ENCODE measurements at regions not wholly inside any gene's neighbourhood (a gene's known extent, or its start where the extent isn't known, plus 50 kb on each side); places are given as distances from the start of the nearest gene placed in this dataset.
A peak's percentile ranks its signal among the peaks of the same experiment; 100 is the strongest.

DNA sequence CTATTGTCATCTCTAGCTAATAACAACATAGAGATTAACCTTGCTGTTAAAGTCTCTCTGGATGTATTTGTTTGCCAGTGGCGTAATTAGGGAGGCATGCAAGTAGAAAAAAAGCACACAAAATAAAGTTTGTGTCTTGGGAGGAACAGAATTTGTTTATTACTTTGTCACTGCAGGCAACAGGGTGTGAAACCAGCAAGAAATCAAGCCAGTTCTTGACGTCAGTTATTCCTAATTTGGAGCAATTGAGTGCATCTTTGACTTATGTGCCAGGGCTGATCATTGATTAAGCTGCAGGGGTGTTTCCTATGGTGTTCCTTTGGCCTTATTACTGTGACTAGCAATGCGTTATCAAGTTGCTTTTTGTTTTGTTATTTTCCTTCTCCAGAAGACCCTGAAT, 751.0 kb downstream of the KCNA4 start:
- peaks cover 0 to 2% of the 10 kb centered on the region in 2 donors for H3K9me3 ChIP-seq
- ATAC-seq: no peak
- TF ChIP-seq, protein P1, sequence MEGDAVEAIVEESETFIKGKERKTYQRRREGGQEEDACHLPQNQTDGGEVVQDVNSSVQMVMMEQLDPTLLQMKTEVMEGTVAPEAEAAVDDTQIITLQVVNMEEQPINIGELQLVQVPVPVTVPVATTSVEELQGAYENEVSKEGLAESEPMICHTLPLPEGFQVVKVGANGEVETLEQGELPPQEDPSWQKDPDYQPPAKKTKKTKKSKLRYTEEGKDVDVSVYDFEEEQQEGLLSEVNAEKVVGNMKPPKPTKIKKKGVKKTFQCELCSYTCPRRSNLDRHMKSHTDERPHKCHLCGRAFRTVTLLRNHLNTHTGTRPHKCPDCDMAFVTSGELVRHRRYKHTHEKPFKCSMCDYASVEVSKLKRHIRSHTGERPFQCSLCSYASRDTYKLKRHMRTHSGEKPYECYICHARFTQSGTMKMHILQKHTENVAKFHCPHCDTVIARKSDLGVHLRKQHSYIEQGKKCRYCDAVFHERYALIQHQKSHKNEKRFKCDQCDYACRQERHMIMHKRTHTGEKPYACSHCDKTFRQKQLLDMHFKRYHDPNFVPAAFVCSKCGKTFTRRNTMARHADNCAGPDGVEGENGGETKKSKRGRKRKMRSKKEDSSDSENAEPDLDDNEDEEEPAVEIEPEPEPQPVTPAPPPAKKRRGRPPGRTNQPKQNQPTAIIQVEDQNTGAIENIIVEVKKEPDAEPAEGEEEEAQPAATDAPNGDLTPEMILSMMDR (IDR thresholded peaks at IDR 0.05): no peak
- H3K36me3 ChIP-seq: no peaks in the 10 kb centered on the region
- no peaks in the 10 kb centered on the region for H3K27me3 ChIP-seq
- no peak for DNase-seq
- no peak overlapping the region for H3K27ac ChIP-seq
- H3K4me1 ChIP-seq: no peaks in the 10 kb centered on the region
- no peak overlapping the region for H3K4me3 ChIP-seq
- intact Hi-C loops (cut with DNase I): no loop called here

DNA sequence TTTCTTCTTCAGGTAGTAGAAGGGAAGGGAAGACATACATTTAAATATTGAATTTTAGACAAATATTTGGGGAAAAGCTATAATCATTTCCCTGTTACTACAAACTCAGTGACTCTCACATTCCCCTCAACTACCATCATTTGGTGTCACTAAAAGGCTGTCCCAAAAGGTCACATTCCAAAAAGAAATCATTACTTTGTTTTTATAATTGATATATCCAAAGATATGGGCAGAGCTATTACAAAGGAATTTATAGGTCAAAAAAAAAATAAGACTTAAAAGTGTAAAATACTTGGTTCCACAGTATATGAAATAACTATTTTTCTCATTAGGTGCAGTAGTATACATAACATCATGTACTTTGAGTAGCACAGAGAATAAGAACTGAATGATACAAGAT, 751.4 kb downstream of the KCNA4 start:
- H3K27ac ChIP-seq: no peak overlapping the region
- H3K4me1 ChIP-seq: no peaks in the 10 kb centered on the region
- H3K36me3 ChIP-seq: no peaks in the 10 kb centered on the region
- TF ChIP-seq, protein P1 (IDR thresholded peaks at IDR 0.05): no peak
- DNase-seq (no peak), ATAC-seq (no peak)
- H3K4me3 ChIP-seq: no peak overlapping the region
- no peaks in the 10 kb centered on the region for H3K27me3 ChIP-seq
- intact Hi-C loops (cut with DNase I): no loop called here
- peaks cover 0 to 2% of the 10 kb centered on the region in 2 donors for H3K9me3 ChIP-seq

DNA sequence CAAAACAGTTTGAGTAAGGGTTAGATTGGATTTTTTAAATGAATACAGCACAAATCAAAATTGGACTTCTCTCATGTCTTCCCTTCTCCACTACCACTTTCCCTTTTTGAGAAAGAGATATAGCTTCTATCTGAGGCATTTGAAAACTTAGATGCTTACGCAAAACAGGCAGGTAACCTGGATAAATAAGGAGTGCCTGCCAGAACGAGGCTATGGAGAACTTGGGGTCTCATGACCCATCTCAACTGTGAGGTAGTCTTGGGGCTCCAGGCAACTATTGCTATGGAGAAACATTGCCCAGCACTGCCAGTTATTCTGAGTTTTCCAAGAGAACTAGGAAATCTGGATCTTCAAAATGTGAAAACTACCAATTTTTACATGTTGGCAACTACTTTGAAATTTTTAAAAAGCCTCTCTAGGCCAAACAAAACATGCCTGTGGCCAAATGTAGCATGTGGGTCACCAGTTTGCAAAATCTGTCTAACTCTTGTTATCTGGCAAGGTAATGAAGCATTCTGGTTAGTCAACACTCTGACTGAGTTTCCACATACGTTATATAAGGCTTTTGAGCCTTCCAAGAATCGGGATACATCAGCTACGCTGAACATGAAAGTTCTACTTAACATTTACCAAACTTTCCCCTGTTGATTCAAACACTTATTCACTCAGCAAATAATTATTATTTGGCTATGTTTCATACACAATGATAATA, 752.7 kb downstream of the KCNA4 start:
- ATAC-seq: no peak
- H3K9me3 ChIP-seq: peaks cover 0 to 2% of the 10 kb centered on the region in 2 donors

DNA sequence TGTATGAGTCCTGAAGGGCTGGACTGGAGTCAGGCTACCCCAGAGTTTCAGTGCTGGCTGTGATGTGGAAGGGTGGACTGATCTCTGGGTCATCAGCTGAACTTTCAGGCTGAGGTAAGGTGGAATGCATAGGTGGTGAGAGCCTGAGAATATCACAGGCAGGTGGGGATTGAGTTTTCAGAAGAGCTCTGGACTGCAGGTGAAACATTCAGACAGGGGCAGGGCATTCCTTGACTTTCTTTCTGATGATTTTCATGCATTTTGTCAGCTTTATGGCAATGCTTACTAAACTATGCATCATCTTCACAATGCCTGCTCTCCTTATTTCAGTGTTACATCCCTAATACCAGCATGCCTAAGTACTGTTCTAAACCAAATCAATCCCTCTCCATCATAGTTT, 755.0 kb downstream of the KCNA4 start:
- no peak for DNase-seq

More for the DNA sequence above, 752.7 kb downstream of the KCNA4 start:
- intact Hi-C loops (cut with DNase I): no loop called here
- TF ChIP-seq, protein P1 (IDR thresholded peaks at IDR 0.05): no peak
- Histone ChIP-seq H3K4me1 (no peaks in the 10 kb centered on the region), H3K27ac (no peak overlapping the region), H3K36me3 (no peaks in the 10 kb centered on the region), H3K27me3 (no peaks in the 10 kb centered on the region), H3K4me3 (no peak overlapping the region)
- no peak for DNase-seq

DNA sequence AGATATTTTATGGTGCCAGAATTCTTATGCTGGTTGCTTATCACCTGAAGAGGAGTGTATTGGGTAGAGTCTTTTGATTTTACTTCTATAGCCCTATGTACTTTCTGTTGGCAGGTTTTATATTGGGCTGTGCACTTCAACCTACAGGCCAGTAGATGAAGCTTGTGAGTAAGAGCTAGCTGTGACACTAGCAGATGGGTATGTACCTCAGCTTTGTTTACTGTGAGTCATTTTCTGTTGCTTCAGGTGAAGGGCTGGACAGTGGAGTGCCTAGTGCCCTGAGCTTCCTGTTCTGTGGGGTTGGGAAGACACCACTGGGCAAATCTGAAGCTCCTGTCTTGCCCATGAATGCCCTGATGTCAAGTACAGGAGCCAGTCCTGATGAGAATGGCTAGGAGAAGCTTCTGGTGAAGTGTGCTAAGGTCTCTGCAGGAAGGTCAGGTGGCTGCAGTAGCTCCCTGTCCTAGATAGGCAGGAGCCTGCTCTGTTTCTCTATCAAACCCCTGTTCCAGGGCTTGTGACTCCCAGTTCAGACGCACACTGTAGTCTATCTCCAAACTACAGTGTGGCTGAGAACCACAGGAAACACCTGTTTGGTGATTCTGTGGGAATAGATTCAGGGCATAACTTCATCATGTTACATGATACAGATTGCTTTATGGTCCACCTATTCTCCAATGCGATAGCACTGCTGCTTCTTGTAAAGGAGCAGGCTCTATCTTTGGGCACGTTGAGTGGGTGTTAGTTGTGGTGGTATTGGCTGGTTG, 755.7 kb downstream of the KCNA4 start:
- intact Hi-C loops (cut with DNase I): no loop called here
- H3K4me3 ChIP-seq: no peak overlapping the region
- peaks cover 0 to 1% of the 10 kb centered on the region in 2 donors for H3K9me3 ChIP-seq
- H3K27me3 ChIP-seq: no peaks in the 10 kb centered on the region
- no peak for DNase-seq
- H3K4me1 ChIP-seq: no peaks in the 10 kb centered on the region
- H3K36me3 ChIP-seq: no peaks in the 10 kb centered on the region
- H3K27ac ChIP-seq: no peak overlapping the region
- TF ChIP-seq, protein P1 (IDR thresholded peaks at IDR 0.05): no peak
- peak; percentile 79 for ATAC-seq

More for the DNA sequence above, 755.0 kb downstream of the KCNA4 start:
- H3K4me3 ChIP-seq: no peak overlapping the region
- H3K36me3 ChIP-seq: no peaks in the 10 kb centered on the region
- TF ChIP-seq, protein P1 (IDR thresholded peaks at IDR 0.05): no peak
- no peak overlapping the region for H3K27ac ChIP-seq
- H3K27me3 ChIP-seq: no peaks in the 10 kb centered on the region
- no peaks in the 10 kb centered on the region for H3K4me1 ChIP-seq
- intact Hi-C loops (cut with DNase I): no loop called here
- H3K9me3 ChIP-seq: peaks cover 0 to 1% of the 10 kb centered on the region in 2 donors
- no peak for ATAC-seq

All from left lung (tissue), 4 donors.